ENCODE measurements at regions not wholly inside any gene's neighbourhood (a gene's known extent, or its start where the extent isn't known, plus 50 kb on each side); places are given as distances from the start of the nearest gene placed in this dataset.

GRCh38 chr13:33508060-33508459 lies 222.5 kb upstream of the STARD13 start:
- Histone ChIP-seq H3K9ac (ENCODE audit: control insufficient read depth, insufficient read depth, low read length) (no peak overlapping the region), H3K9me3 (replicated peaks; ENCODE audit: control insufficient read depth, insufficient read depth, low read length) (no peaks in the 10 kb centered on the region), H3K27ac (ENCODE audit: control insufficient read depth, insufficient read depth) (no peak overlapping the region), H3K4me3 (no peak overlapping the region), H3K79me2 (ENCODE audit: control insufficient read depth, insufficient read depth, low read length) (no peaks in the 10 kb centered on the region), H3K27me3 (replicated peaks in 1 of 2; ENCODE audit: control insufficient read depth in 2 of 2, insufficient read depth in 2 of 2, low read length in 1 of 2) (no peaks in the 10 kb centered on the region), H3K4me2 (ENCODE audit: control insufficient read depth, insufficient read depth) (no peak overlapping the region), H4K20me1 (ENCODE audit: control insufficient read depth, insufficient read depth) (no peaks in the 10 kb centered on the region), H3K36me3 (ENCODE audit: control insufficient read depth in 2 of 2, insufficient read depth in 2 of 2, low read length in 1 of 2) (no peaks in the 10 kb centered on the region), H2AFZ (ENCODE audit: control insufficient read depth, low read depth, low read length) (no peak overlapping the region), H3K4me1 (ENCODE audit: control insufficient read depth, insufficient read depth, low read length) (no peaks in the 10 kb centered on the region)
- RAD21 ChIA-PET (ENCODE audit: unreplicated experiment): no interaction called here
- intact Hi-C loops (cut with micrococcal nuclease; ENCODE audit: unreplicated experiment) (no loop called here), in situ Hi-C loops (cut with MboI) (no loop called here)
- CTCF ChIA-PET: interaction anchor here (1.1 kb wide), 1 partner anchor 19 kb away, joined by 3 read pairs; no protein-coding TSS in a partner anchor
- ATAC-seq: no peak
- POLR2A ChIA-PET: no interaction called here
- BruUV-seq (replicated peaks): no TSS peak
- DNase-seq (ENCODE audit: low read depth, low spot score): no peak
- WGBS (ENCODE audit: insufficient coverage, insufficient replicate concordance, low lambda C conversion rate, missing lambda C conversion rate): 100% methylated on average over 1 of the region's 1 CpG
- TF ChIP-seq RELA (IDR thresholded peaks at IDR 0.05; ENCODE audit: borderline replicate concordance, partially characterized antibody) (no peak), NFIC (IDR thresholded peaks at IDR 0.05; ENCODE audit: low read depth, low read length) (no peak), SIX5 (IDR thresholded peaks at IDR 0.05; ENCODE audit: low read depth, low read length, severe bottlenecking) (no peak), E2F8 (IDR thresholded peaks at IDR 0.05; ENCODE audit: low read depth, partially characterized antibody) (no peak)
- no peak for FAIRE-seq
- SMC1A ChIA-PET (ENCODE audit: uncharacterized antibody, unreplicated experiment): interaction anchor here (1.5 kb wide), 1 partner anchor 10 kb away, joined by 4 read pairs; no protein-coding TSS in a partner anchor

Measured in GM12878 (cell line).